Fibroblast of pulmonary artery (primary cell): ENCODE measurements at regions not wholly inside any gene's neighbourhood (a gene's known extent, or its start where the extent isn't known, plus 50 kb on each side); places are given as distances from the start of the nearest gene placed in this dataset.

Experiments used
- DNase-seq: peaks from one replicate; pipeline ENCODE4 v3.0.0-alpha.2; 2010; ENCODE audit warnings: low read depth
- H3K4me3 ChIP-seq: replicated peaks from 2 replicates; pipeline ENCODE4 v1.5.1; 2011; ENCODE audit warnings: low read depth, mild to moderate bottlenecking, control low read depth, low read length, moderate library complexity
- CTCF ChIP-seq: IDR thresholded peaks from 2 replicates; pipeline ENCODE4 v1.5.1; 2011; ENCODE audit warnings: mild to moderate bottlenecking, control low read depth, low read length, inconsistent platforms; ENCODE audit errors: missing control alignments

- DNase-seq: peak; percentile 82
- no peak for TF ChIP-seq CTCF
- H3K4me3 ChIP-seq: no peak overlapping the region
Observed at GRCh38 chr2:196233021-196233804, 61.8 kb upstream of the STK17B start.

GRCh38 chr2:196233805-196234475 is 62.6 kb upstream of the STK17B start:
- no peak overlapping the region for H3K4me3 ChIP-seq
- TF ChIP-seq CTCF: no peak
- DNase-seq: no peak

GRCh38 chr2:196234672-196235071 is 63.3 kb upstream of the STK17B start:
- peak; percentile 84 for DNase-seq
- no peak overlapping the region for H3K4me3 ChIP-seq
- TF ChIP-seq CTCF: no peak

GRCh38 chr2:196238836-196239380 is 67.5 kb upstream of the STK17B start:
- no peak overlapping the region for H3K4me3 ChIP-seq
- peak; percentile 68 for DNase-seq
- TF ChIP-seq CTCF: no peak

- H3K4me3 ChIP-seq: no peak overlapping the region
- peak; percentile 88 for DNase-seq
Observed at GRCh38 chr2:196239622-196240587, 68.5 kb upstream of the STK17B start.

More at GRCh38 chr2:196239622-196240587, 68.5 kb upstream of the STK17B start:
- peak; percentile 29 for TF ChIP-seq CTCF
